NT2/D1 (cell line): ENCODE measurements at regions not wholly inside any gene's neighbourhood (a gene's known extent, or its start where the extent isn't known, plus 50 kb on each side); places are given as distances from the start of the nearest gene placed in this dataset.

Experiments
- SUZ12 ChIP-seq: IDR thresholded peaks from 2 replicates; pipeline ENCODE4 v1.6.1; 2011; ENCODE audit not compliant: insufficient read length, insufficient read depth; ENCODE audit errors: extremely low read depth
- YY1 ChIP-seq: IDR thresholded peaks from 2 replicates; pipeline ENCODE4 v1.6.1; 2011; ENCODE audit not compliant: insufficient read length, insufficient read depth
- ZNF274 ChIP-seq: IDR thresholded peaks from 2 replicates; pipeline ENCODE4 v1.6.1; 2011; ENCODE audit warnings: mild to moderate bottlenecking, low read depth, low read length

- no peak for TF ChIP-seq SUZ12
- TF ChIP-seq ZNF274 = no peak
- TF ChIP-seq YY1 = no peak
Measured at GRCh38 chr2:63740943-63741342, 100.8 kb upstream of the UGP2 start.
